Vagina (tissue), 2 donors: ENCODE measurements at regions not wholly inside any gene's neighbourhood (a gene's known extent, or its start where the extent isn't known, plus 50 kb on each side); places are given as distances from the start of the nearest gene placed in this dataset.

ENCODE experiments used
- POLR2AphosphoS5 ChIP-seq, 2 donors: sonication (generic); formaldehyde crosslinking; IDR thresholded peaks; one replicate each; pipeline ENCODE4 v1.9.0; 2017; ENCODE audit warnings: antibody characterized with exemption in 2 of 2, mild to moderate bottlenecking in 2 of 2, low read depth in 1 of 2; ENCODE audit not compliant: insufficient read depth in 1 of 2
- TF ChIP-seq, protein P1 (sequence below), 3 experiments: fragments of 450-650 bp in 2 of 3; fragments of 200-600 bp in 1 of 3; sonication (generic) in 1 of 3; IDR thresholded peaks; one replicate each; pipeline ENCODE4 v1.5.1; 2017 to 2019; ENCODE audit warnings: antibody characterized with exemption in 3 of 3, mild to moderate bottlenecking in 2 of 3, moderate library complexity in 2 of 3

DNA sequence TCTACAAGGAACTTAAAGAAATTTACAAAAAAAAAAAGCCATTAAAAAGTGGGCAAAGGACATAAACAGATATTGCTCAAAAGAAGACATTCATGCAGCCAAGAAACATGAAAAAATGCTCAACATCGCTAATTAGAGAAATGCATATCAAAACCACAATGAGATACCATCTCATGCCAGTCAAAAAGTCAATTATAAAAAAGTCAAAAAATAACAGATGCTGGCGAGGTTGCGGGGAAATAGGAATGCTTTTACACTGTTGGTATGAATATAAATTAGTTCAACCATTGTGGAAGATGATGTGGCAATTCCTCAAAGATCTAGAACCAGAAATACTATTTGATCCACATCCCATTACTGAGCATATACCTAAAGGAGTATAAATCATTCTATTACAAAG, 411.9 kb upstream of the MARCKS start:
- TF ChIP-seq, protein P1, sequence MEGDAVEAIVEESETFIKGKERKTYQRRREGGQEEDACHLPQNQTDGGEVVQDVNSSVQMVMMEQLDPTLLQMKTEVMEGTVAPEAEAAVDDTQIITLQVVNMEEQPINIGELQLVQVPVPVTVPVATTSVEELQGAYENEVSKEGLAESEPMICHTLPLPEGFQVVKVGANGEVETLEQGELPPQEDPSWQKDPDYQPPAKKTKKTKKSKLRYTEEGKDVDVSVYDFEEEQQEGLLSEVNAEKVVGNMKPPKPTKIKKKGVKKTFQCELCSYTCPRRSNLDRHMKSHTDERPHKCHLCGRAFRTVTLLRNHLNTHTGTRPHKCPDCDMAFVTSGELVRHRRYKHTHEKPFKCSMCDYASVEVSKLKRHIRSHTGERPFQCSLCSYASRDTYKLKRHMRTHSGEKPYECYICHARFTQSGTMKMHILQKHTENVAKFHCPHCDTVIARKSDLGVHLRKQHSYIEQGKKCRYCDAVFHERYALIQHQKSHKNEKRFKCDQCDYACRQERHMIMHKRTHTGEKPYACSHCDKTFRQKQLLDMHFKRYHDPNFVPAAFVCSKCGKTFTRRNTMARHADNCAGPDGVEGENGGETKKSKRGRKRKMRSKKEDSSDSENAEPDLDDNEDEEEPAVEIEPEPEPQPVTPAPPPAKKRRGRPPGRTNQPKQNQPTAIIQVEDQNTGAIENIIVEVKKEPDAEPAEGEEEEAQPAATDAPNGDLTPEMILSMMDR (IDR thresholded peaks at IDR 0.05): no peak
- no peak for TF ChIP-seq POLR2AphosphoS5 (IDR thresholded peaks at IDR 0.05; ENCODE audit: insufficient read depth in 1 of 2, low read depth in 1 of 2)
